HepG2 (cell line): ENCODE measurements at regions not wholly inside any gene's neighbourhood (a gene's known extent, or its start where the extent isn't known, plus 50 kb on each side); places are given as distances from the start of the nearest gene placed in this dataset.

Experiments
- ATAC-seq: fragments of 200-7000 bp; cut with Tn5 transposase; 3 replicates; pipeline ENCODE4 v1.9.1; 2020; ENCODE audit warnings: mild to moderate bottlenecking, moderate library complexity
- BruUV-seq: library from RNA; stranded (reverse); fragments of 400-500 nt; replicated peaks from 2 replicates; lab custom pipeline; 2021; lab: Mats Ljungman, UMichigan
- CTCF ChIA-PET: fragments of 300-600 bp; formaldehyde crosslinking; extraction: SDS; loops from one replicate; lab custom pipeline; 2021; ENCODE audit warnings: low total read pairs, inconsistent platforms, low intra/inter-chr PET ratio; lab: Yijun Ruan, JAX
- POLR2A ChIA-PET: fragments of 350-600 bp; sonication (Branson Sonifier 250); formaldehyde crosslinking; loops from one replicate; lab custom pipeline; 2020; ENCODE audit warnings: antibody characterized with exemption, inconsistent platforms; lab: Yijun Ruan, JAX
- DNase-seq: peaks from one replicate; pipeline ENCODE4 v3.0.0-alpha.2; 2015; ENCODE audit warnings: low spot score
- FAIRE-seq: peaks from 3 replicates; lab custom pipeline; 2011; peaks lifted over from hg19 to GRCh38; lab: Jason Lieb, UNC
- H2AFZ ChIP-seq: one replicate; pipeline ENCODE4 v1.6.1; 2011; ENCODE audit warnings: low read length, inconsistent platforms
- H3K27ac ChIP-seq: fragments of 300-600 bp; 3 replicates; pipeline ENCODE4 v1.8.0; 2011; ENCODE audit warnings: mixed run types, mild to moderate bottlenecking, mixed read lengths, low read length, inconsistent platforms; ENCODE audit not compliant: insufficient read depth; ENCODE audit errors: extremely low read length
- H3K27me3 ChIP-seq, 2 experiments: fragments of 200-600 bp in 1 of 2; 2 replicates in 1 of 2; 3 replicates in 1 of 2; pipeline versions ENCODE4 v1.6.0 to v1.8.0; 2011; ENCODE audit warnings: low read length in 2 of 2, mild to moderate bottlenecking in 2 of 2, moderate library complexity in 2 of 2, inconsistent platforms in 1 of 2; ENCODE audit not compliant: insufficient read depth in 2 of 2, control insufficient read depth in 1 of 2
- H3K36me3 ChIP-seq, 2 experiments: fragments of 200-600 bp in 1 of 2; replicated peaks in 1 of 2; 2 replicates in 1 of 2; 3 replicates in 1 of 2; pipeline versions ENCODE4 v1.5.1 to v1.8.0; 2011; ENCODE audit warnings: low read length in 2 of 2, inconsistent platforms in 1 of 2; ENCODE audit not compliant: insufficient read depth in 2 of 2, control insufficient read depth in 1 of 2
- H3K4me1 ChIP-seq: 2 replicates; pipeline ENCODE4 v1.5.1; 2012; ENCODE audit warnings: low read length, inconsistent platforms; ENCODE audit not compliant: insufficient read depth
- H3K4me2 ChIP-seq: 2 replicates; pipeline ENCODE4 v1.6.0; 2011; ENCODE audit warnings: low read depth, low read length, inconsistent platforms
- H3K4me3 ChIP-seq, 3 experiments: fragments of 200-600 bp in 1 of 3; sonication (generic), shearing (Covaris generic) in 1 of 3; replicated peaks in 1 of 3; 2 replicates each; pipeline ENCODE4 v1.5.1; 2011 to 2016; ENCODE audit warnings: low read length in 3 of 3, inconsistent platforms in 2 of 3, low read depth in 2 of 3, mild to moderate bottlenecking in 2 of 3, control low read depth in 1 of 3, mixed read lengths in 1 of 3; ENCODE audit not compliant: insufficient read depth in 1 of 3
- H3K79me2 ChIP-seq: one replicate; pipeline ENCODE4 v1.6.1; 2011; ENCODE audit warnings: low read length, inconsistent platforms; ENCODE audit not compliant: insufficient read depth
- H3K9ac ChIP-seq: 2 replicates; pipeline ENCODE4 v1.6.0; 2011; ENCODE audit warnings: mild to moderate bottlenecking, low read depth, low read length, inconsistent platforms; ENCODE audit not compliant: insufficient read depth
- H3K9me3 ChIP-seq: 2 replicates; pipeline ENCODE4 v1.5.1; 2012; ENCODE audit warnings: mild to moderate bottlenecking, low read length
- H4K20me1 ChIP-seq: 2 replicates; pipeline ENCODE4 v1.6.0; 2011; ENCODE audit warnings: inconsistent platforms, mild to moderate bottlenecking, low read length, moderate library complexity; ENCODE audit not compliant: insufficient read depth
- SRSF1 ChIP-seq: fragments of 200-400 bp; formaldehyde crosslinking; optimal IDR thresholded peaks from 2 replicates; pipeline ENCODE3; 2017; ENCODE audit warnings: mild to moderate bottlenecking, low read depth, low read length, moderate library complexity
- WGBS: methylation state at CpG from one replicate; pipeline ENCODE4 v1.1.6; 2017; ENCODE audit warnings: low lambda C conversion rate; 5-methylcytosine and 5-hydroxymethylcytosine counted together
- in situ Hi-C: cut with HindIII; loops from 2 replicates; pipeline ENCODE4 v1.10.0; 2017; ENCODE audit warnings: low pct_unique_long_range_greater_than_20kb; ENCODE audit not compliant: extremely low pct_ligation_motif_present
- intact Hi-C: fragments of 100-400 bp; cut with micrococcal nuclease; formaldehyde crosslinking; loops from one replicate; pipeline ENCODE4 v1.10.0; 2022; ENCODE audit not compliant: unreplicated experiment
- TF ChIP-seq, protein P1 (sequence below): sonication (generic); formaldehyde crosslinking; IDR thresholded peaks from 2 replicates; pipeline ENCODE4 v1.5.1; 2020; ENCODE audit warnings: missing genetic modification reagents, mild to moderate bottlenecking, borderline replicate concordance
- TF ChIP-seq, protein P2 (sequence below): sonication (generic); formaldehyde crosslinking; IDR thresholded peaks from 2 replicates; pipeline ENCODE4 v1.4.0; 2020; ENCODE audit warnings: missing genetic modification reagents

DNA sequence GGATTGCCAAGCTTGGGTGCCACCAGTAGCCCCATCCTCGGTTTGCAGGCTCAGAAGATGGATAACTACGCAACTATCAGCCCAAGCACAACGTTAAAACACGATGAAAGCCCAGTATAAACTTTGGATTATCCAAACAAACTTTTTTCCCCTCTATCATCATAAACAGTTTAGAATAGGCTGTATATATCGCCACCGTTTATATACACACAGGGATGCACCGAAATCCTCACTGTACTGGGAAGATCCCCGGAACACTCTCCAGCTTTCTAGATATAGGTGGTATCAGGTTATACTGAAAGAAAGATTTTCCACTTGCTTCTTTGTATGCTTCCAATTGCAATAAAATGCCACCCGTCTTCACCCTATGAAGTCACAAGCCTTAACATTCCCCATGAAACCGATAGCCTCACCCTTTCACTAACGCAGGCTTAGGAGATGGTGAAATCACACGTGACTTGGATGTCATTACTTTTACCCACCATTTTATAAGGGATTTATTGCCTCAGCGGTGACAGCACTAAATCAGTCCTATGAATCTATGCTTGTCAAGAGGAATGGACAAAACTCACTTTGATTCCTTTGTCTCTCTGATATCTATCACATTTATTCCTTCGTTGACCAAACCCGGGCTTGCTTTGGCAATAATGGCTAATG, 207.6 kb upstream of the FOXN3 start:
- intact Hi-C loops, result loop anchor here (5.0 kb wide), 1 partner anchor 582 kb away; no protein-coding TSS in a partner anchor
- Histone ChIP-seq H3K4me2 (no peak overlapping the region), H3K27me3 (peaks cover 0 to 5% of the 10 kb centered on the region in 2 experiments; a peak in 1 of 5 replicates), H3K36me3 (no peaks in the 10 kb centered on the region), H3K9me3 (no peaks in the 10 kb centered on the region), H3K9ac (no peak overlapping the region)
- FAIRE-seq (no peak), DNase-seq (no peak)
- TF ChIP-seq, protein P1, sequence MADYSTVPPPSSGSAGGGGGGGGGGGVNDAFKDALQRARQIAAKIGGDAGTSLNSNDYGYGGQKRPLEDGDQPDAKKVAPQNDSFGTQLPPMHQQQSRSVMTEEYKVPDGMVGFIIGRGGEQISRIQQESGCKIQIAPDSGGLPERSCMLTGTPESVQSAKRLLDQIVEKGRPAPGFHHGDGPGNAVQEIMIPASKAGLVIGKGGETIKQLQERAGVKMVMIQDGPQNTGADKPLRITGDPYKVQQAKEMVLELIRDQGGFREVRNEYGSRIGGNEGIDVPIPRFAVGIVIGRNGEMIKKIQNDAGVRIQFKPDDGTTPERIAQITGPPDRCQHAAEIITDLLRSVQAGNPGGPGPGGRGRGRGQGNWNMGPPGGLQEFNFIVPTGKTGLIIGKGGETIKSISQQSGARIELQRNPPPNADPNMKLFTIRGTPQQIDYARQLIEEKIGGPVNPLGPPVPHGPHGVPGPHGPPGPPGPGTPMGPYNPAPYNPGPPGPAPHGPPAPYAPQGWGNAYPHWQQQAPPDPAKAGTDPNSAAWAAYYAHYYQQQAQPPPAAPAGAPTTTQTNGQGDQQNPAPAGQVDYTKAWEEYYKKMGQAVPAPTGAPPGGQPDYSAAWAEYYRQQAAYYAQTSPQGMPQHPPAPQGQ, result no peak
- no peak for TF ChIP-seq SRSF1
- TF ChIP-seq, protein P2, sequence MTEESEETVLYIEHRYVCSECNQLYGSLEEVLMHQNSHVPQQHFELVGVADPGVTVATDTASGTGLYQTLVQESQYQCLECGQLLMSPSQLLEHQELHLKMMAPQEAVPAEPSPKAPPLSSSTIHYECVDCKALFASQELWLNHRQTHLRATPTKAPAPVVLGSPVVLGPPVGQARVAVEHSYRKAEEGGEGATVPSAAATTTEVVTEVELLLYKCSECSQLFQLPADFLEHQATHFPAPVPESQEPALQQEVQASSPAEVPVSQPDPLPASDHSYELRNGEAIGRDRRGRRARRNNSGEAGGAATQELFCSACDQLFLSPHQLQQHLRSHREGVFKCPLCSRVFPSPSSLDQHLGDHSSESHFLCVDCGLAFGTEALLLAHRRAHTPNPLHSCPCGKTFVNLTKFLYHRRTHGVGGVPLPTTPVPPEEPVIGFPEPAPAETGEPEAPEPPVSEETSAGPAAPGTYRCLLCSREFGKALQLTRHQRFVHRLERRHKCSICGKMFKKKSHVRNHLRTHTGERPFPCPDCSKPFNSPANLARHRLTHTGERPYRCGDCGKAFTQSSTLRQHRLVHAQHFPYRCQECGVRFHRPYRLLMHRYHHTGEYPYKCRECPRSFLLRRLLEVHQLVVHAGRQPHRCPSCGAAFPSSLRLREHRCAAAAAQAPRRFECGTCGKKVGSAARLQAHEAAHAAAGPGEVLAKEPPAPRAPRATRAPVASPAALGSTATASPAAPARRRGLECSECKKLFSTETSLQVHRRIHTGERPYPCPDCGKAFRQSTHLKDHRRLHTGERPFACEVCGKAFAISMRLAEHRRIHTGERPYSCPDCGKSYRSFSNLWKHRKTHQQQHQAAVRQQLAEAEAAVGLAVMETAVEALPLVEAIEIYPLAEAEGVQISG (CRISPR knock-in tag), result no peak
- TF ChIP-seq, all 625 proteins: peak for 0
- in situ Hi-C loops, result no loop called here
- 76% methylated on average over 15 of the region's 15 CpGs for WGBS
- no peak for ATAC-seq
- H2AFZ ChIP-seq, result no peak overlapping the region
- ChIA-PET CTCF (no interaction called here), POLR2A (no interaction called here)
- H3K4me3 ChIP-seq, result no peak overlapping the region
- no peaks in the 10 kb centered on the region for H4K20me1 ChIP-seq
- H3K4me1 ChIP-seq, result peaks cover 48% of the 10 kb centered on the region
- H3K79me2 ChIP-seq, result no peaks in the 10 kb centered on the region
- no peak overlapping the region for H3K27ac ChIP-seq
- no TSS peak for BruUV-seq
